AG09309 (cell line): ENCODE measurements at regions not wholly inside any gene's neighbourhood (a gene's known extent, or its start where the extent isn't known, plus 50 kb on each side); places are given as distances from the start of the nearest gene placed in this dataset.

ENCODE experiments used
- DNase-seq: peaks from one replicate; pipeline ENCODE4 v3.0.0-alpha.2; 2010; ENCODE audit warnings: low read depth
- H3K4me3 ChIP-seq: 2 replicates; pipeline ENCODE4 v1.5.1; 2011; ENCODE audit warnings: mild to moderate bottlenecking, low read depth, low read length, moderate library complexity; ENCODE audit not compliant: control insufficient read depth
- TF ChIP-seq, protein P1 (sequence below): IDR thresholded peaks from 2 replicates; pipeline ENCODE4 v1.5.1; 2011; ENCODE audit warnings: mild to moderate bottlenecking, low read depth, low read length, inconsistent platforms; ENCODE audit not compliant: insufficient read depth, control insufficient read depth; ENCODE audit errors: missing control alignments

DNA sequence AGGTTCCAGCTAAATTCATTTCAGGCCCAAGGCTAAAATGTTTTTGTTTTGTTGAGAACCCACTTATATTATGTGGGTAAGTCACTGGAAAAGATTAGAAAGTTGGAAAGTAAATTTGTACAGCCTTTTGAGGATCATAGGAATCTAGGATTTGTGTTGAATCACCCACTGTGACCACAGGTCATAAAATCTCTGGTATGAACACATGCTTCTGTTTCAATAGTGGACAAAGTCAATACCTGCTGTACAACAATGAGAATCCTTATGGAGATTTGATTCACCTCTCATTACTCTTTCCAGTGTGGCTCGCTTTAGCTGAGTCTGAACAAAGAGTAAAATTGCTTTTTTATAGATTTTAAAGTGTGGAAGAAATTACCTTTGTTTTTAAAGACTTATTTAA is 369.5 kb downstream of the TMEM167A start:
- TF ChIP-seq, protein P1, sequence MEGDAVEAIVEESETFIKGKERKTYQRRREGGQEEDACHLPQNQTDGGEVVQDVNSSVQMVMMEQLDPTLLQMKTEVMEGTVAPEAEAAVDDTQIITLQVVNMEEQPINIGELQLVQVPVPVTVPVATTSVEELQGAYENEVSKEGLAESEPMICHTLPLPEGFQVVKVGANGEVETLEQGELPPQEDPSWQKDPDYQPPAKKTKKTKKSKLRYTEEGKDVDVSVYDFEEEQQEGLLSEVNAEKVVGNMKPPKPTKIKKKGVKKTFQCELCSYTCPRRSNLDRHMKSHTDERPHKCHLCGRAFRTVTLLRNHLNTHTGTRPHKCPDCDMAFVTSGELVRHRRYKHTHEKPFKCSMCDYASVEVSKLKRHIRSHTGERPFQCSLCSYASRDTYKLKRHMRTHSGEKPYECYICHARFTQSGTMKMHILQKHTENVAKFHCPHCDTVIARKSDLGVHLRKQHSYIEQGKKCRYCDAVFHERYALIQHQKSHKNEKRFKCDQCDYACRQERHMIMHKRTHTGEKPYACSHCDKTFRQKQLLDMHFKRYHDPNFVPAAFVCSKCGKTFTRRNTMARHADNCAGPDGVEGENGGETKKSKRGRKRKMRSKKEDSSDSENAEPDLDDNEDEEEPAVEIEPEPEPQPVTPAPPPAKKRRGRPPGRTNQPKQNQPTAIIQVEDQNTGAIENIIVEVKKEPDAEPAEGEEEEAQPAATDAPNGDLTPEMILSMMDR, result no peak
- DNase-seq, result no peak
- H3K4me3 ChIP-seq, result no peak overlapping the region

DNA sequence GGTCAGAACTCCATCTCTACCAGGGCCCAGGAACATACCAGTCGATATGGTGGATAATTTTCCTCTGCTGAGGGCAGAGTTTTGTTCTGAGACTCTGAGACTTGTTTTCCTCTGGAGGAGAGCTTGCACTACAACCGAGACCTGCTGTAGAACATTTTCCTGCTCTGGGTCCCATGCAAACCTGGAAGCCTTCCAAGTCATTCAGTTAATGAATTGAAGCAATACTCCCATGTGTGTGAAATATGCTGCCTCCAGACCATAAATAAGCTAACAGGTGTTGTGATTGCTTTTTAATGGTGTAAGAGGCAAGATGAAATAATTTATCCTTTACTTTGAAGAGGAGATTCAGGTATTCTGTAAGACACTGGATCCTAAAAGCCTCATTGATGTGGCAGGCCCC is 372.8 kb downstream of the TMEM167A start:
- H3K4me3 ChIP-seq, result no peak overlapping the region
- DNase-seq, result no peak
- TF ChIP-seq, protein P1, result no peak

DNA sequence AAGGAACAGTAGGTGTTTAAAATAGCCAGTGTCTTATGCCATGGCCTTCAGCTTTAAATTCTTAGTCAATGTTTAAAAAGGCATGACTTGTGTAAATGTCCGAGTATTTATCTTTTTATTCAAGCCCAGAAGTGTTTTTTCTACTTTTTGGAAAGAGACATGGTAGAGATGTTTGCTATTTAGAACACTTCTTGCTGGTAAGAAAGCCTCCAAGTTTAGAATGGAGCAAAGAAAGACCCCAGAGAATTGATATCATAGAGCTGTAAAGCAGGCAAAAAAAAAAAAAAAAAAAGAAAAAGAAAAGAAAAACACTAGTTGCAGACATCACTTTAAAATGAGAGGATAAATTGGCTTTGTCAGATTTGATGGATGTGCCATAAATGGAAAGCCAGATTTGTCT is 375.1 kb downstream of the TMEM167A start:
- H3K4me3 ChIP-seq, result no peak overlapping the region
- TF ChIP-seq, protein P1, result no peak
- no peak for DNase-seq

DNA sequence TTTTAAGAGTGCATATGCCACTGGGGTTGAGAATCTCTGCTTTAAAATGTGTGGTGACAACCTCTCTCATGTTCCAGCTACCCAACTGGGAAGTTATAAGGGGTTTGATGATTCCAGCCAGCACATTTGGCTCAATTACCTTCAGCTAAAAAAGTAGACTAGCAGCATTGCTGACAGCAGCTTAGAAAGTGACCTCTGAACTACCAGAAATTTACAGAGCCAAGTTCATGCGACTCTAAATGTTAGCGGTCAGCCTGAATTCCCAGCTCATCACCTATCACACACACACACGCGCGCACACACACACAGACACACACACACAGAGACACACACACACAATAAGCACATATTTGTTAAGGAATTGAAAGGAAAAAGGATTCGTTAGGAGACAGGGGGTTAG is 377.5 kb downstream of the TMEM167A start:
- no peak overlapping the region for H3K4me3 ChIP-seq
- TF ChIP-seq, protein P1, result no peak
- no peak for DNase-seq

DNA sequence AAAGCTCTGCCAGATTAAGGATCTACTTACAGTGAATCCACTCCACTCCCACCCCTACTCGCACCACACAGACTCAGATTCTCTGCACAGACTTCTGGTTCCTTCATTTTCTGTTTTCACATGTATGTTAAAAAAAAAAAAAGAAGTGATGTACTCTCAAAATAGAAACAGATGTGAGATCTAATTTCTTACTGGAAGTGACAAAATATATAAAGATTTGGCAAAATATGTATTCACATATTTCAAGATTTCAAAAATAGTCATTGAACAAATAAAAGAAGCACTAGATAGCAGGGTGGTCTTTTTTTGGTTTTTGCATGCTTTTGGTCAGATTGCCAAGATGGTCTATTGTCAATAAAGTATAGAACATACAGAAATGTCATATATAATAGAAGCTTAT is 379.2 kb downstream of the TMEM167A start:
- no peak overlapping the region for H3K4me3 ChIP-seq
- TF ChIP-seq, protein P1, result no peak
- no peak for DNase-seq

DNA sequence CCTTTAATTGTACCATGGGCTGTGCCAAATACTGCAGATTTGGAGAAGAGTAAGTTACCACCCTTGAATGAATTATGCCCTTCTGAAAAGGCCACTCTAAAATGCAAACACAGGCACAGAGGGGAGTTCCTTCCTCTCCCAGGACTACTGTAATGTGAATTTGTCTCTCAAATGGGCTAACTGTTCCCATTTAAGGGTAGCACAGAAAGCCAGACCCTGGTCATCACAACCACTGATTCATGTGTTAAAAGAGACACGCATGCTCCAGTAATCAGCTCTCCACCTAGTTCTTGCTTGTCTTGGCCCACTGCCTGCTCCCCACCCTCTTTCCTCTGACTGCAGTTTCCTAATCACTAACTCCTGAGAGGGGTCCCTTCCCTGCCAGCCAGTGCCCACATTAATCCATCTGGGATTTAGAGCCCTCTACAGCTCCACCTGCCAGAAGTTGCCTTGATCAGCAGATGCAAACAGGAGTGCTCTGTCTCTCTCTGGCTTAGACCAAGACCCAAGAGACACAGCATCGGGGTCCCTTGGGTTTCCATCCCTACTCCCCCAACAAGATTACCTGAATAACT is 382.4 kb downstream of the TMEM167A start:
- no peak for DNase-seq
- no peak overlapping the region for H3K4me3 ChIP-seq
- TF ChIP-seq, protein P1, result no peak

DNA sequence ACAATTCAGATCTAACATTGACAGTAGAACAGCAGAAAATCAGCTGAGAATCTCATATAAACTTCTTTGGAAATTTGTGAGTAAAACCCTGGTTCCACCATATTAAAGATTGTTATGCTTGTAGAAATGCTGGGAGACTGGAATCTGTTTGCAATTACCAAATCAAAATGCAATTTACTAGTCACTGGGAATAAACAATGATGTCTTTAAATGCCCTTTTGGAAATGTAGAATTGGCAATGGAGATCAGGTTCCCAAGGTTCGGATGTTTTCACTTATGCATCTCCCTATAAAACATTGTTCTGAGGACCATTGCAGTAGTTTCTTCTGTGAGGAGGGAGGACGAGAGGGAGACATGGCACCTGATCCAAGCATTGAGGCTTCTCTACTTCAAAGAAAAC is 384.4 kb downstream of the TMEM167A start:
- H3K4me3 ChIP-seq, result no peak overlapping the region
- TF ChIP-seq, protein P1, result no peak
- DNase-seq, result no peak
